Kidney (tissue), 13 donors: ENCODE measurements at regions not wholly inside any gene's neighbourhood (a gene's known extent, or its start where the extent isn't known, plus 50 kb on each side); places are given as distances from the start of the nearest gene placed in this dataset.

Experiments
- DNase-seq, 5 donors: peaks; one replicate each; pipeline ENCODE4 v3.0.0-alpha.2; 2013 to 2020
- FAIRE-seq: peaks from 2 replicates; lab custom pipeline; 2012; peaks lifted over from hg19 to GRCh38; lab: Jason Lieb, UNC
- H3K27ac ChIP-seq, 2 donors: one replicate each; pipeline ENCODE4 v1.7.0; 2013; ENCODE audit warnings: low read depth in 2 of 2, low read length in 2 of 2, inconsistent platforms in 1 of 2
- H3K27me3 ChIP-seq: one replicate; pipeline ENCODE4 v1.7.1; 2013; ENCODE audit warnings: low read length, inconsistent platforms; ENCODE audit not compliant: control insufficient read depth, insufficient read depth
- H3K36me3 ChIP-seq, 3 donors: one replicate each; pipeline versions ENCODE4 v1.7.0 to v1.7.1; 2013; ENCODE audit warnings: low read length in 3 of 3, control low read depth in 1 of 3, inconsistent platforms in 1 of 3; ENCODE audit not compliant: insufficient read depth in 3 of 3, control insufficient read depth in 2 of 3
- H3K4me1 ChIP-seq, 3 donors: one replicate each; pipeline versions ENCODE4 v1.7.0 to v1.7.1; 2013; ENCODE audit warnings: low read length in 3 of 3, inconsistent platforms in 1 of 3, low read depth in 1 of 3; ENCODE audit not compliant: control insufficient read depth in 2 of 3, insufficient read depth in 2 of 3
- H3K4me3 ChIP-seq, 3 donors: one replicate each; pipeline versions ENCODE4 v1.7.0 to v1.8.1; 2013; ENCODE audit warnings: low read length in 3 of 3, control low read depth in 1 of 3, inconsistent platforms in 1 of 3
- H3K9ac ChIP-seq, 3 donors: one replicate each; pipeline versions ENCODE4 v1.7.0 to v1.7.1; 2013; ENCODE audit warnings: low read length in 3 of 3, control low read depth in 1 of 3, inconsistent platforms in 1 of 3
- H3K9me3 ChIP-seq, 3 donors: one replicate each; pipeline versions ENCODE4 v1.7.0 to v1.7.1; 2013; ENCODE audit warnings: low read length in 3 of 3, control low read depth in 1 of 3, inconsistent platforms in 1 of 3; ENCODE audit not compliant: control insufficient read depth in 2 of 3, insufficient read depth in 1 of 3
- intact Hi-C: fragments of 100-400 bp; cut with DNase I; formaldehyde crosslinking; loops from one replicate; pipeline ENCODE4 v1.11.1; 2022
- TF ChIP-seq, protein P1 (sequence below): IDR thresholded peaks from 3 replicates; pipeline ENCODE4 v1.5.1; 2012; ENCODE audit warnings: mild to moderate bottlenecking, moderate library complexity, borderline replicate concordance; ENCODE audit not compliant: insufficient read depth; ENCODE audit errors: extremely low read depth
- donor health status: control.
- donor health status: control.
- donor health status: control.
- donor health status: control.
- donor health status: control.
- donor health status: DM: yes; HTN: yes; CAD: no.
- donor health status: Normal renal cell carcinoma (clear cell type).

DNA sequence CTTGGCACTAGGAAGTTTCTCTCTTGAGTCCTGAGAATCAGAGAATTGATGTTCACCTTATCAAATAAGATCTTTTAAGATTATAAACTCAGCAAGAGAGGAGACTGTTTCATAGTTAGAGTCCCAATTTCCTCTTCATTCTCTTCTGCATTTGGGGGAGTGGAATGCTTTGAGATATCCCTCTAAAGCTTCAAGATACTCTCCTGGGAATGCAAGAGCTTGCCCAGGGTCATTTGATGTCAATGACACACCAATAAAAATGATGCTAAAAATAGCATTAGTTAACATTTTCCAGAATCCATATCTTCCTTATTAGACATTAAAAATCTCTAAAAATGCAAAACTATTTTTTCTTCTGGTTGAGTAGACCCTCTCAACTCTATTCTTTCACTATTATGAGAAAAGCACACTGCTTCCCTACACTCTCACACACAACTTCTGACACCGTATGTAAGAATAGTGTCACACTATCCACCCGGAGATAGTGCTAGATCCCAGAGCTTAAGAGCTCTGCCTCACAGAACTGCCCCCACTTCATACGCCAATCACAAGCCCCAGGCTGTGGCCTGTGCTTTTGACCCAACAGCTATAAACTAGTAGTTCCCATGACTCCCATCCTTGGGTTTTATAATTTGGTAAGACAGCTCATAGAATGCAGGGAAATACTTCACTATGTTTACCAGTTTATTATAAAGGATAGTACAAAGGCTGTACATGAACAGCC is 399.9 kb upstream of the RUNX1 start:
- Histone ChIP-seq H3K27ac (no peak overlapping the region), H3K36me3 (no peaks in the 10 kb centered on the region), H3K9ac (no peak overlapping the region), H3K27me3 (no peaks in the 10 kb centered on the region), H3K9me3 (no peaks in the 10 kb centered on the region), H3K4me1 (peaks cover 0 to 2% (median 0%) of the 10 kb centered on the region in 3 donors), H3K4me3 (no peak overlapping the region)
- intact Hi-C loops = no loop called here
- FAIRE-seq = no peak
- DNase-seq = peak in 1 of 5 donors; percentile 15
- TF ChIP-seq, protein P1, sequence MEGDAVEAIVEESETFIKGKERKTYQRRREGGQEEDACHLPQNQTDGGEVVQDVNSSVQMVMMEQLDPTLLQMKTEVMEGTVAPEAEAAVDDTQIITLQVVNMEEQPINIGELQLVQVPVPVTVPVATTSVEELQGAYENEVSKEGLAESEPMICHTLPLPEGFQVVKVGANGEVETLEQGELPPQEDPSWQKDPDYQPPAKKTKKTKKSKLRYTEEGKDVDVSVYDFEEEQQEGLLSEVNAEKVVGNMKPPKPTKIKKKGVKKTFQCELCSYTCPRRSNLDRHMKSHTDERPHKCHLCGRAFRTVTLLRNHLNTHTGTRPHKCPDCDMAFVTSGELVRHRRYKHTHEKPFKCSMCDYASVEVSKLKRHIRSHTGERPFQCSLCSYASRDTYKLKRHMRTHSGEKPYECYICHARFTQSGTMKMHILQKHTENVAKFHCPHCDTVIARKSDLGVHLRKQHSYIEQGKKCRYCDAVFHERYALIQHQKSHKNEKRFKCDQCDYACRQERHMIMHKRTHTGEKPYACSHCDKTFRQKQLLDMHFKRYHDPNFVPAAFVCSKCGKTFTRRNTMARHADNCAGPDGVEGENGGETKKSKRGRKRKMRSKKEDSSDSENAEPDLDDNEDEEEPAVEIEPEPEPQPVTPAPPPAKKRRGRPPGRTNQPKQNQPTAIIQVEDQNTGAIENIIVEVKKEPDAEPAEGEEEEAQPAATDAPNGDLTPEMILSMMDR = no peak

DNA sequence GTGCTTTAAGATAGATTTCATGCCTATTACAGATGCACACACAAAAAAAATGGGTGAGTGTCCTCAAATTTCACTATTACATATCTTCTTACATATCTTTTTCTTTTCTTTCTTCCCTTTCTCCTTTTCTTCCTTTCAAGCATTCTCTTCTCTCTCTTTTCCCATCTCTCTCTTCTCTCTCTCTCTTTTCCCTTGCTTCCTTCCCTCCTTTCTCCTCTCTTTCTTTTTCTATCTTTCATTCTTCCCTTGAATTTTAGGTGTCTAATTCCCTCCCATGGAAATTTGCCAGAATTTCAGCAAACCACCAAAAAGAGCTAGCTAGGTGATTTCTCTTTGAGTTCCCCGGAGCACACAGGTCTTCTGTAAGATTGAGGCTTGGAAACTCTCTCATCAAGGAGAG is 395.3 kb upstream of the RUNX1 start:
- H3K4me3 ChIP-seq = no peak overlapping the region
- no peak for DNase-seq
- no peak for FAIRE-seq
- no peak overlapping the region for H3K9ac ChIP-seq
- H3K9me3 ChIP-seq = no peaks in the 10 kb centered on the region
- TF ChIP-seq, protein P1 = no peak
- no peak overlapping the region for H3K27ac ChIP-seq
- intact Hi-C loops = no loop called here
- H3K36me3 ChIP-seq = no peaks in the 10 kb centered on the region
- H3K27me3 ChIP-seq = no peaks in the 10 kb centered on the region
- no peaks in the 10 kb centered on the region for H3K4me1 ChIP-seq

DNA sequence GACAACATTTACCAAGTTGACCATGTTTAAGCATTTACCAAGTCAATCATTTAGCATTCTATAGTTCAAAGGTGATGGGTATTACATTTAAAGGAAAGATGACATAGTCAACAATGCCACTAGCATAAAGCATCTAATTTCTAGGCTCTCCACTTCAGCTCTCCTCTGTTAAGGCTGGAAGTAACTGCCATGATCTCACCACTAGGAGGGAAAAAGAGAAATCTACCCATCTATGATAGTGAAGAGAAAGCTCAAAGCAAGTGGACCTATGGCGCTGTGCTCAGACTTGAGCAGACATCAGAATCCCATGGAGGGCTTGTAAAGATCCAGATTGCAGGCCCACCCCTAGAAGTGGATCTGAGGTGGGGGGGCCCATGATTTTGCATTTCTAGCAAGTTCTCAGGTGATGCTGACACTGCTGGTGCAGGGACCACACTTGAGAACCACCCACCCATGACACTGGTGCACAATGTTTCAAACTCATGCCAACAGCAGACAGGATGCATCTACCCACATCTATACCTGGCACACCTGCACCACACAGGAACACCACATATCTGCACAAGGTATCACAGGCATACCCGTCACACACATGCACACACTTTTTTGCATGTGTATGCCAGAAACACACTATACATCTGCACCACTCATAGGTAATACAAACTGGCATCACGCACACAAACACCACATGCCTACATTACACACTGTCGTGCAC is 392.9 kb upstream of the RUNX1 start:
- no peak for DNase-seq
- Histone ChIP-seq H3K36me3 (no peaks in the 10 kb centered on the region), H3K9ac (no peak overlapping the region), H3K27me3 (no peaks in the 10 kb centered on the region), H3K9me3 (no peaks in the 10 kb centered on the region), H3K4me3 (no peak overlapping the region), H3K27ac (no peak overlapping the region), H3K4me1 (no peaks in the 10 kb centered on the region)
- FAIRE-seq = no peak
- TF ChIP-seq, protein P1 = no peak
- intact Hi-C loops = no loop called here
